ENCODE measurements at regions not wholly inside any gene's neighbourhood (a gene's known extent, or its start where the extent isn't known, plus 50 kb on each side); places are given as distances from the start of the nearest gene placed in this dataset.
"Not testable (repeated sequence)": the region's sequence is repeated elsewhere in the genome, so short reads cannot be mapped to it uniquely, and the experiment has no call there.

- no peak for DNase-seq (ENCODE audit: low read depth, low spot score)
- Histone ChIP-seq H3K9me3 (ENCODE audit: control insufficient read depth, insufficient read depth, low read length) (no peaks in the 10 kb centered on the region), H3K4me3 (ENCODE audit: low read depth, low read length) (no peak overlapping the region), H3K27ac (ENCODE audit: low read depth, low read length) (no peak overlapping the region), H3K27me3 (ENCODE audit: control insufficient read depth, insufficient read depth, low read length) (no peaks in the 10 kb centered on the region)
- CTCF ChIA-PET = no interaction called here
- POLR2A ChIA-PET = no interaction called here
- TF ChIP-seq, protein P1, sequence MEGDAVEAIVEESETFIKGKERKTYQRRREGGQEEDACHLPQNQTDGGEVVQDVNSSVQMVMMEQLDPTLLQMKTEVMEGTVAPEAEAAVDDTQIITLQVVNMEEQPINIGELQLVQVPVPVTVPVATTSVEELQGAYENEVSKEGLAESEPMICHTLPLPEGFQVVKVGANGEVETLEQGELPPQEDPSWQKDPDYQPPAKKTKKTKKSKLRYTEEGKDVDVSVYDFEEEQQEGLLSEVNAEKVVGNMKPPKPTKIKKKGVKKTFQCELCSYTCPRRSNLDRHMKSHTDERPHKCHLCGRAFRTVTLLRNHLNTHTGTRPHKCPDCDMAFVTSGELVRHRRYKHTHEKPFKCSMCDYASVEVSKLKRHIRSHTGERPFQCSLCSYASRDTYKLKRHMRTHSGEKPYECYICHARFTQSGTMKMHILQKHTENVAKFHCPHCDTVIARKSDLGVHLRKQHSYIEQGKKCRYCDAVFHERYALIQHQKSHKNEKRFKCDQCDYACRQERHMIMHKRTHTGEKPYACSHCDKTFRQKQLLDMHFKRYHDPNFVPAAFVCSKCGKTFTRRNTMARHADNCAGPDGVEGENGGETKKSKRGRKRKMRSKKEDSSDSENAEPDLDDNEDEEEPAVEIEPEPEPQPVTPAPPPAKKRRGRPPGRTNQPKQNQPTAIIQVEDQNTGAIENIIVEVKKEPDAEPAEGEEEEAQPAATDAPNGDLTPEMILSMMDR (IDR thresholded peaks at IDR 0.05; ENCODE audit: low read depth, low read length) = no peak
These were observed 201.4 kb upstream of the BRINP3 start for GRCh38 chr1:190679044-190679443.

DNA sequence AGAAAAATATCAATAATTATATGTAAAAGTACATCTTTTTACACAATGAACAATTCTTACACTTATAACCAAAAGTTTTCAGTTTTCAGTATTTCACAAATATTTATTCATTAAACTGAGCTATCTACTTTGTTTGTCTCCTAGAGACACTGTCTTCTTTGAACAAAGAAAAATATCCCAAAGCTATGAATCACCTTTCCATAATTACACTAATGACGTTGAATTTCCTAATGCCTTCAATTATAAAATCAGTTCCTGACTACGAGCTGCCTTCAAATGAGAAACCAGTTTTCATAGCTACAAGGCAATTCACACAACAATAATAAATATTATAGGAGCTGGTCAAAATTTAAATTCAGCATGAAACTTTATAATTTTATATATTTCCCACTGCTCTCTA lies 201.8 kb upstream of the BRINP3 start:
- no peak overlapping the region for H3K4me3 ChIP-seq (ENCODE audit: low read depth, low read length)
- H3K9me3 ChIP-seq (ENCODE audit: control insufficient read depth, insufficient read depth, low read length) = no peaks in the 10 kb centered on the region
- CTCF ChIA-PET = no interaction called here
- TF ChIP-seq, protein P1 (IDR thresholded peaks at IDR 0.05; ENCODE audit: low read depth, low read length) = no peak
- POLR2A ChIA-PET = no interaction called here
- no peak for DNase-seq (ENCODE audit: low read depth, low spot score)
- no peak overlapping the region for H3K27ac ChIP-seq (ENCODE audit: low read depth, low read length)
- H3K27me3 ChIP-seq (ENCODE audit: control insufficient read depth, insufficient read depth, low read length) = no peaks in the 10 kb centered on the region

- CTCF ChIA-PET = no interaction called here
- Histone ChIP-seq H3K27me3 (ENCODE audit: control insufficient read depth, insufficient read depth, low read length) (no peaks in the 10 kb centered on the region), H3K27ac (ENCODE audit: low read depth, low read length) (no peak overlapping the region), H3K4me3 (ENCODE audit: low read depth, low read length) (no peak overlapping the region), H3K9me3 (ENCODE audit: control insufficient read depth, insufficient read depth, low read length) (no peaks in the 10 kb centered on the region)
- POLR2A ChIA-PET = no interaction called here
- DNase-seq (ENCODE audit: low read depth, low spot score) = no peak
- TF ChIP-seq, protein P1 (IDR thresholded peaks at IDR 0.05; ENCODE audit: low read depth, low read length) = no peak
These were observed 202.3 kb upstream of the BRINP3 start for GRCh38 chr1:190679983-190680382.

DNA sequence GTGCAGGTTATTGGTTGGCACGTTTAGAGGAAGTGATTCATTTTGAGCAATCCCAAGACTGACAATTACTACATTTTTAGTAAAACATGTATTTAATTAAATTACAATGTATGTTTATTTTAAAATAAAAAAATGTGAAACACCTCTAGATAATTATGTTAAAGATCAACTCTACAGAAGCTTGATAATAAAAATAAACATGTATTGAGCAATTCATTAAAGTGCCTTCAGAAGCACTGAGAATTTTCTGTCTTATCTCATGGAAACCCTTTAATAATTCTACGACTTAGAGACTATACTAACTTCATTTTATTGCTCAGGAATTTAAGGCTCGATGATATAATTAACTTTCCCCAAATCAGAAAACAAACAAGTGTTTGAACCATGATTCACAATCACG lies 208.0 kb upstream of the BRINP3 start:
- ChIA-PET CTCF (no interaction called here), POLR2A (no interaction called here)
- TF ChIP-seq, protein P1 (IDR thresholded peaks at IDR 0.05; ENCODE audit: low read depth, low read length) = no peak
- H3K9me3 ChIP-seq (ENCODE audit: control insufficient read depth, insufficient read depth, low read length) = no peaks in the 10 kb centered on the region
- DNase-seq (ENCODE audit: low read depth, low spot score) = no peak
- H3K27ac ChIP-seq (ENCODE audit: low read depth, low read length) = no peak overlapping the region
- no peaks in the 10 kb centered on the region for H3K27me3 ChIP-seq (ENCODE audit: control insufficient read depth, insufficient read depth, low read length)
- no peak overlapping the region for H3K4me3 ChIP-seq (ENCODE audit: low read depth, low read length)

GRCh38 chr1:190688096-190688495 lies 210.4 kb upstream of the BRINP3 start:
- ChIA-PET CTCF (no interaction called here), POLR2A (no interaction called here)

DNA sequence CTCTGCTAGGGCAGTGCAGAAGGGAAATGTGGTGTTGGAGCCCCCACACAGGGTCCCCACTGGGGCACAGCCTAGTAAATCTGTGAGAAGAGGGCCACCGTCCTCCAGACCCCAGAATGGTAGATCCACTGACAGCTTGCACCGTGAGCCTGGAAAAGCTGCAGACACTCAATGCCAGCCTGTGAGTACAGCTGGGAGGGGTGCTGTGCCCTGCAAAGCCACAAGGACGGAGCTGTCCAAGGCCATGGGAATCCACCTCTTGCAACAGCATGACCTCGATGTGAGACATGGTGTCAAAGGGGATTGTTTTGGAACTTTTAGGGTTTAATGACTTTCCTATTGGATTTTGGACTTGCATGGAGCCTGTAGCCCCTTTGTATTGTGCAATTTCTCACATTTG lies 220.8 kb upstream of the BRINP3 start:
- H3K9me3 ChIP-seq (ENCODE audit: control insufficient read depth, insufficient read depth, low read length); POLR2A ChIA-PET; H3K27me3 ChIP-seq (ENCODE audit: control insufficient read depth, insufficient read depth, low read length); CTCF ChIA-PET; H3K4me3 ChIP-seq (ENCODE audit: low read depth, low read length); H3K27ac ChIP-seq (ENCODE audit: low read depth, low read length); DNase-seq (ENCODE audit: low read depth, low spot score): not testable (repeated sequence)

More at GRCh38 chr1:190688096-190688495, 210.4 kb upstream of the BRINP3 start:
- TF ChIP-seq, protein P1 (IDR thresholded peaks at IDR 0.05; ENCODE audit: low read depth, low read length) = no peak
- no peaks in the 10 kb centered on the region for H3K27me3 ChIP-seq (ENCODE audit: control insufficient read depth, insufficient read depth, low read length)
- no peak overlapping the region for H3K4me3 ChIP-seq (ENCODE audit: low read depth, low read length)
- H3K9me3 ChIP-seq (ENCODE audit: control insufficient read depth, insufficient read depth, low read length) = no peaks in the 10 kb centered on the region
- no peak overlapping the region for H3K27ac ChIP-seq (ENCODE audit: low read depth, low read length)
- no peak for DNase-seq (ENCODE audit: low read depth, low spot score)
